ENCODE measurements at regions not wholly inside any gene's neighbourhood (a gene's known extent, or its start where the extent isn't known, plus 50 kb on each side); places are given as distances from the start of the nearest gene placed in this dataset.

DNA sequence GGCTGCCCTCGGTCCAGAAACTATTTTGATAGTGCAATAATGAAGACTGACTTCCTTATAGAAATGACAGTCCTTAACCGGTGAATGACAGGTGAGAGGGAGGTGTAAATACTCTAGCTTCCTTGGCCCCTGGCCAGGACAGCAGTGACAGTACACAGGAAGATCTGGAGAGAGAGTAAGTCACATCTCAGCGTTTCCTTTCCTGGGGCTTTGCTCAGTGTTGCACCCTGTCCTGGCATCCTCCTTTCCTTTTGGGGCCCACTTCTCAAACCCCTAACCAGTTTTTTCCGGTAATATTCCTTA lies 336.9 kb downstream of the CD83 start:
- no peak for TF ChIP-seq CTCF (IDR thresholded peaks at IDR 0.05; ENCODE audit: unreplicated experiment)
- Mint-ChIP-seq H3K36me3 (ENCODE audit: insufficient read depth, unreplicated experiment) (no peaks in the 10 kb centered on the region), H3K4me1 (ENCODE audit: low read depth, unreplicated experiment) (no peaks in the 10 kb centered on the region), H3K27ac (ENCODE audit: unreplicated experiment) (no peak overlapping the region), H3K9me3 (ENCODE audit: low read depth, unreplicated experiment) (no peaks in the 10 kb centered on the region), H3K27me3 (ENCODE audit: unreplicated experiment) (no peaks in the 10 kb centered on the region), H3K4me3 (ENCODE audit: low read depth, unreplicated experiment) (no peak overlapping the region)
- no TSS peak for BruUV-seq (replicated peaks)
- intact Hi-C loops (cut with micrococcal nuclease; ENCODE audit: unreplicated experiment): no loop called here
- no peak for DNase-seq
- CTCF ChIA-PET: interaction anchor here (0.7 kb wide), 1 partner anchor 9 kb away, joined by 5 read pairs; no protein-coding TSS in a partner anchor

GRCh38 chr6:14455427-14455826 lies 337.9 kb downstream of the CD83 start:
- no peaks in the 10 kb centered on the region for H3K4me1 Mint-ChIP-seq (ENCODE audit: low read depth, unreplicated experiment)
- H3K27me3 Mint-ChIP-seq (ENCODE audit: unreplicated experiment): no peaks in the 10 kb centered on the region
- CTCF ChIA-PET: no interaction called here
- H3K36me3 Mint-ChIP-seq (ENCODE audit: insufficient read depth, unreplicated experiment): no peaks in the 10 kb centered on the region
- intact Hi-C loops (cut with micrococcal nuclease; ENCODE audit: unreplicated experiment): no loop called here
- no peak overlapping the region for H3K27ac Mint-ChIP-seq (ENCODE audit: unreplicated experiment)
- BruUV-seq (replicated peaks): no TSS peak
- no peaks in the 10 kb centered on the region for H3K9me3 Mint-ChIP-seq (ENCODE audit: low read depth, unreplicated experiment)
- H3K4me3 Mint-ChIP-seq (ENCODE audit: low read depth, unreplicated experiment): no peak overlapping the region
- DNase-seq: no peak
- no peak for TF ChIP-seq CTCF (IDR thresholded peaks at IDR 0.05; ENCODE audit: unreplicated experiment)

- no peak for DNase-seq
- no peaks in the 10 kb centered on the region for H3K36me3 Mint-ChIP-seq (ENCODE audit: insufficient read depth, unreplicated experiment)
- BruUV-seq (replicated peaks): no TSS peak
- CTCF ChIA-PET: no interaction called here
- no peak overlapping the region for H3K27ac Mint-ChIP-seq (ENCODE audit: unreplicated experiment)
- H3K4me3 Mint-ChIP-seq (ENCODE audit: low read depth, unreplicated experiment): no peak overlapping the region
- H3K27me3 Mint-ChIP-seq (ENCODE audit: unreplicated experiment): no peaks in the 10 kb centered on the region
- no peaks in the 10 kb centered on the region for H3K4me1 Mint-ChIP-seq (ENCODE audit: low read depth, unreplicated experiment)
- no peaks in the 10 kb centered on the region for H3K9me3 Mint-ChIP-seq (ENCODE audit: low read depth, unreplicated experiment)
- TF ChIP-seq CTCF (IDR thresholded peaks at IDR 0.05; ENCODE audit: unreplicated experiment): no peak
- intact Hi-C loops (cut with micrococcal nuclease; ENCODE audit: unreplicated experiment): no loop called here
These were observed 338.5 kb downstream of the CD83 start for GRCh38 chr6:14455876-14456648.

DNA sequence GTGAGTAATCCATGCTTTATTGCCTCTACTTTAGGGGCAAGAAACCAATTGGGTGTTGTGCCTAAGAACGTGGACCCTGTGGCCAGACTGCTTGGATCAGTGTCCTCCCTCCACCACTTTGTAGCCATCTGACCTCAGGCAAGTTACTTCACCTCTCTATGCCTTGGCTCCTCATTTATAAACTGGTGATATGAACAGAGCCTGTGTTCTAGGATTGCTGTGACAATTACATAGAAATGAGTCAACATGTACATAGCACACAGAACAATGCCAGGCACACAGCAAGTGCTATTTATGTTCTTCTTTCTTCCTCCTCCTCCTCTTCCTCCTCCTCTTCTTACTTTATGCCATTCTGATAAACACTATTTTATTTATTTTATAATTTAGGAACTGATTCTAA lies 339.4 kb downstream of the CD83 start:
- CTCF ChIA-PET: no interaction called here
- no peak for TF ChIP-seq CTCF (IDR thresholded peaks at IDR 0.05; ENCODE audit: unreplicated experiment)
- no TSS peak for BruUV-seq (replicated peaks)

More for the DNA sequence above, 339.4 kb downstream of the CD83 start:
- H3K4me1 Mint-ChIP-seq (ENCODE audit: low read depth, unreplicated experiment): no peaks in the 10 kb centered on the region
- H3K27me3 Mint-ChIP-seq (ENCODE audit: unreplicated experiment): no peaks in the 10 kb centered on the region
- no peak overlapping the region for H3K27ac Mint-ChIP-seq (ENCODE audit: unreplicated experiment)
- no peaks in the 10 kb centered on the region for H3K9me3 Mint-ChIP-seq (ENCODE audit: low read depth, unreplicated experiment)
- intact Hi-C loops (cut with micrococcal nuclease; ENCODE audit: unreplicated experiment): no loop called here
- no peak overlapping the region for H3K4me3 Mint-ChIP-seq (ENCODE audit: low read depth, unreplicated experiment)
- no peaks in the 10 kb centered on the region for H3K36me3 Mint-ChIP-seq (ENCODE audit: insufficient read depth, unreplicated experiment)
- DNase-seq: no peak
